H1 (cell line): ENCODE measurements at regions not wholly inside any gene's neighbourhood (a gene's known extent, or its start where the extent isn't known, plus 50 kb on each side); places are given as distances from the start of the nearest gene placed in this dataset.

ENCODE experiments used
- CTCF ChIA-PET: fragments of 300-600 bp; sonication (Branson Sonifier 250); formaldehyde crosslinking; loops from one replicate; lab custom pipeline; 2021; ENCODE audit not compliant: partially characterized antibody; lab: Charles Lee
- POLR2A ChIA-PET: fragments of 300-600 bp; sonication (Branson Sonifier 250); formaldehyde crosslinking; loops from one replicate; lab custom pipeline; 2021; ENCODE audit warnings: inconsistent platforms; ENCODE audit not compliant: partially characterized antibody; lab: Charles Lee
- DNase-seq, 2 experiments: peaks; one replicate each; pipeline versions ENCODE4 v3.0.0 to v3.0.0-alpha.2; 2010 to 2022; ENCODE audit warnings: low spot score in 2 of 2, low read depth in 1 of 2, mixed read lengths in 1 of 2
- FAIRE-seq: peaks from 2 replicates; lab custom pipeline; 2011; peaks lifted over from hg19 to GRCh38; lab: Jason Lieb, UNC
- H2AFZ ChIP-seq: 2 replicates; pipeline ENCODE4 v1.8.1; 2012; ENCODE audit warnings: low read length, inconsistent platforms
- H2AK5ac ChIP-seq: 2 replicates; pipeline ENCODE4 v1.6.1; 2013; ENCODE audit warnings: low read depth, low read length
- H2BK120ac ChIP-seq: replicated peaks from 2 replicates; pipeline ENCODE3; 2013; ENCODE audit warnings: low read depth, low read length, inconsistent platforms
- H2BK12ac ChIP-seq: 2 replicates; pipeline ENCODE4 v1.6.1; 2013; ENCODE audit warnings: low read depth, low read length
- H2BK15ac ChIP-seq: 2 replicates; pipeline ENCODE4 v1.6.1; 2013; ENCODE audit warnings: low read length
- H2BK20ac ChIP-seq: 2 replicates; pipeline ENCODE4 v1.6.1; 2013; ENCODE audit warnings: low read length
- H2BK5ac ChIP-seq: 2 replicates; pipeline ENCODE4 v1.6.1; 2013; ENCODE audit warnings: low read depth, low read length
- H3K14ac ChIP-seq: 2 replicates; pipeline ENCODE4 v1.6.1; 2013; ENCODE audit warnings: inconsistent platforms; ENCODE audit not compliant: insufficient read length
- H3K18ac ChIP-seq: 2 replicates; pipeline ENCODE4 v1.6.1; 2013; ENCODE audit warnings: low read length; ENCODE audit errors: extremely low read depth
- H3K23ac ChIP-seq: 2 replicates; pipeline ENCODE4 v1.6.1; 2013; ENCODE audit warnings: inconsistent platforms; ENCODE audit not compliant: insufficient read length
- H3K23me2 ChIP-seq: 2 replicates; pipeline ENCODE4 v1.6.1; 2013; ENCODE audit warnings: low read depth, low read length
- H3K27ac ChIP-seq: 2 replicates; pipeline ENCODE4 v1.6.1; 2011; ENCODE audit warnings: low read depth, low read length, inconsistent platforms
- H3K27me3 ChIP-seq, 4 experiments: replicated peaks in 1 of 4; 1 replicate in 1 of 4; 2 replicates in 3 of 4; pipeline versions ENCODE4 v1.6.1 to v1.8.1; 2011 to 2013; ENCODE audit warnings: low read length in 3 of 4, mild to moderate bottlenecking in 3 of 4, inconsistent platforms in 2 of 4, mixed read lengths in 2 of 4, moderate library complexity in 1 of 4; ENCODE audit not compliant: control insufficient read depth in 3 of 4, insufficient read depth in 3 of 4; ENCODE audit errors: extremely low read depth in 1 of 4
- H3K36me3 ChIP-seq, 4 experiments: 2 replicates each; pipeline versions ENCODE4 v1.6.1 to v1.8.1; 2011 to 2013; ENCODE audit warnings: mild to moderate bottlenecking in 4 of 4, low read length in 3 of 4, moderate library complexity in 2 of 4, control low read depth in 1 of 4, inconsistent platforms in 1 of 4; ENCODE audit not compliant: insufficient read depth in 4 of 4, control insufficient read depth in 2 of 4
- H3K4ac ChIP-seq: replicated peaks from 2 replicates; pipeline ENCODE3; 2013; ENCODE audit warnings: low read length, low read depth, mixed read lengths, inconsistent platforms; ENCODE audit not compliant: insufficient read length
- H3K4me1 ChIP-seq, 4 experiments: replicated peaks in 1 of 4; 1 replicate in 1 of 4; 2 replicates in 3 of 4; pipeline versions ENCODE4 v1.6.1 to v1.8.1; 2011 to 2013; ENCODE audit warnings: low read length in 3 of 4, inconsistent platforms in 2 of 4, mixed read lengths in 1 of 4; ENCODE audit not compliant: insufficient read depth in 4 of 4, control insufficient read depth in 3 of 4
- H3K4me2 ChIP-seq, 2 experiments: 2 replicates each; pipeline versions ENCODE4 v1.6.1 to v1.8.1; 2011 to 2013; ENCODE audit warnings: low read depth in 2 of 2, low read length in 2 of 2, control low read depth in 1 of 2, inconsistent platforms in 1 of 2, mild to moderate bottlenecking in 1 of 2; ENCODE audit not compliant: insufficient read depth in 1 of 2
- H3K4me3 ChIP-seq, 4 experiments: fragments of 200-600, 300-600 bp in 1 of 4; sonication (generic), shearing (Covaris generic), sonication (Bioruptor Twin) in 1 of 4; 2 replicates each; pipeline versions ENCODE4 v1.5.1 to v1.8.1; 2011 to 2016; ENCODE audit warnings: low read length in 4 of 4, low read depth in 3 of 4, control low read depth in 2 of 4, inconsistent platforms in 2 of 4, mild to moderate bottlenecking in 2 of 4, mixed read lengths in 1 of 4, moderate library complexity in 1 of 4; ENCODE audit not compliant: insufficient read depth in 2 of 4; ENCODE audit errors: extremely low read depth in 1 of 4
- H3K56ac ChIP-seq: replicated peaks from 2 replicates; pipeline ENCODE3; 2013; ENCODE audit warnings: low read depth, mild to moderate bottlenecking, mixed read lengths, low read length, inconsistent platforms; ENCODE audit not compliant: insufficient read length
- H3K79me1 ChIP-seq: 2 replicates; pipeline ENCODE4 v1.6.1; 2013; ENCODE audit warnings: low read depth, low read length, control low read depth
- H3K79me2 ChIP-seq, 2 experiments: 2 replicates each; pipeline versions ENCODE4 v1.6.1 to v1.8.1; 2012 to 2013; ENCODE audit warnings: low read length in 2 of 2, mild to moderate bottlenecking in 2 of 2, inconsistent platforms in 1 of 2; ENCODE audit not compliant: insufficient read depth in 2 of 2, control insufficient read depth in 1 of 2
- H3K9ac ChIP-seq, 4 experiments: replicated peaks in 1 of 4; 1 replicate in 1 of 4; 2 replicates in 3 of 4; pipeline versions ENCODE4 v1.6.1 to v1.8.1; 2011 to 2013; ENCODE audit warnings: low read depth in 3 of 4, low read length in 3 of 4, control low read depth in 2 of 4, mild to moderate bottlenecking in 2 of 4, moderate library complexity in 2 of 4, inconsistent platforms in 1 of 4; ENCODE audit errors: extremely low read depth in 1 of 4
- H3K9me3 ChIP-seq, 2 experiments: 2 replicates each; pipeline versions ENCODE4 v1.6.1 to v1.8.1; 2012 to 2013; ENCODE audit warnings: mild to moderate bottlenecking in 2 of 2, moderate library complexity in 2 of 2, control low read depth in 1 of 2, inconsistent platforms in 1 of 2, low read depth in 1 of 2, low read length in 1 of 2, mixed read lengths in 1 of 2; ENCODE audit not compliant: insufficient read depth in 2 of 2
- H4K20me1 ChIP-seq, 2 experiments: replicated peaks in 1 of 2; 2 replicates each; pipeline versions ENCODE3 to v1.8.1; 2011 to 2013; ENCODE audit warnings: inconsistent platforms in 2 of 2, low read length in 2 of 2, mild to moderate bottlenecking in 1 of 2; ENCODE audit not compliant: insufficient read depth in 2 of 2, control insufficient read depth in 1 of 2
- H4K5ac ChIP-seq: 2 replicates; pipeline ENCODE4 v1.6.1; 2013; ENCODE audit warnings: low read length, low read depth, mixed read lengths, inconsistent platforms; ENCODE audit not compliant: insufficient read length
- H4K8ac ChIP-seq: 2 replicates; pipeline ENCODE4 v1.8.0; 2013; ENCODE audit warnings: mild to moderate bottlenecking, moderate library complexity, low read length, inconsistent platforms; ENCODE audit not compliant: insufficient read depth; ENCODE audit errors: extremely low read depth
- H4K91ac ChIP-seq: replicated peaks from 2 replicates; pipeline ENCODE3; 2013; ENCODE audit warnings: low read length, mixed read lengths, inconsistent platforms; ENCODE audit not compliant: insufficient read length
- BACH1 ChIP-seq: IDR thresholded peaks from 2 replicates; pipeline ENCODE4 v1.6.1; 2012; ENCODE audit warnings: low read length, improper control_type of control experiment
- BCL11A ChIP-seq, 2 experiments: IDR thresholded peaks; one replicate each; pipeline ENCODE4 v1.6.1; 2011; ENCODE audit warnings: low read depth in 2 of 2, low read length in 2 of 2, mild to moderate bottlenecking in 2 of 2
- BRCA1 ChIP-seq: IDR thresholded peaks from 2 replicates; pipeline ENCODE4 v1.6.1; 2012; ENCODE audit warnings: low read depth, low read length, improper control_type of control experiment
- GABPA ChIP-seq: IDR thresholded peaks from 2 replicates; pipeline ENCODE4 v1.6.1; 2011; ENCODE audit warnings: mild to moderate bottlenecking, low read length, moderate library complexity, borderline replicate concordance; ENCODE audit not compliant: insufficient read depth
- JUN ChIP-seq: IDR thresholded peaks from 2 replicates; pipeline ENCODE4 v1.6.1; 2011; ENCODE audit warnings: low read depth, mild to moderate bottlenecking, improper control_type of control experiment, low read length
- KDM5A ChIP-seq: fragments of 200-600 bp; IDR thresholded peaks from 2 replicates; pipeline ENCODE4 v1.7.1; 2012; ENCODE audit warnings: mild to moderate bottlenecking, low read length, inconsistent platforms, mixed read lengths
- NANOG ChIP-seq: IDR thresholded peaks from 2 replicates; pipeline ENCODE4 v1.6.1; 2011; ENCODE audit warnings: low read length, low read depth, mild to moderate bottlenecking, inconsistent platforms; ENCODE audit not compliant: insufficient read depth, poor library complexity, severe bottlenecking
- POLR2AphosphoS5 ChIP-seq: IDR thresholded peaks from 2 replicates; pipeline ENCODE4 v1.6.1; 2011; ENCODE audit warnings: low read depth, low read length
- SAP30 ChIP-seq: fragments of 300-600 bp; sonication (generic); IDR thresholded peaks from 2 replicates; pipeline ENCODE4 v1.7.1; 2012; ENCODE audit warnings: low read length, moderate library complexity, mild to moderate bottlenecking, inconsistent platforms; ENCODE audit not compliant: insufficient read depth, insufficient replicate concordance
- SP4 ChIP-seq: IDR thresholded peaks from 2 replicates; pipeline ENCODE4 v1.6.1; 2012; ENCODE audit warnings: low read length, inconsistent platforms
- TBP ChIP-seq: IDR thresholded peaks from 2 replicates; pipeline ENCODE4 v1.6.1; 2011; ENCODE audit warnings: low read depth, low read length, improper control_type of control experiment
- TCF12 ChIP-seq: IDR thresholded peaks from 2 replicates; pipeline ENCODE4 v1.6.1; 2011; ENCODE audit warnings: low read depth, mild to moderate bottlenecking, low read length
- TEAD4 ChIP-seq: IDR thresholded peaks from 2 replicates; pipeline ENCODE4 v1.6.1; 2012; ENCODE audit warnings: low read depth, low read length, inconsistent platforms, mixed read lengths
- ZNF274 ChIP-seq: IDR thresholded peaks from 2 replicates; pipeline ENCODE4 v1.7.0; 2012; ENCODE audit warnings: low read length, borderline replicate concordance; ENCODE audit errors: extremely low read depth
- WGBS, 2 experiments: shearing (Covaris generic) in 1 of 2; methylation state at CpG; one replicate each; pipeline versions ENCODE4 v1.1.6 to v1.1.7; 2013 to 2015; ENCODE audit warnings: low lambda C conversion rate in 2 of 2, mixed read lengths in 2 of 2, inconsistent platforms in 1 of 2, low coverage in 1 of 2, missing lambda C conversion rate in 1 of 2; ENCODE audit not compliant: insufficient replicate concordance in 2 of 2, insufficient coverage in 1 of 2, insufficient read length in 1 of 2; ENCODE audit errors: extremely low coverage in 1 of 2, missing lambda C conversion rate in 1 of 2; 5-methylcytosine and 5-hydroxymethylcytosine counted together

DNA sequence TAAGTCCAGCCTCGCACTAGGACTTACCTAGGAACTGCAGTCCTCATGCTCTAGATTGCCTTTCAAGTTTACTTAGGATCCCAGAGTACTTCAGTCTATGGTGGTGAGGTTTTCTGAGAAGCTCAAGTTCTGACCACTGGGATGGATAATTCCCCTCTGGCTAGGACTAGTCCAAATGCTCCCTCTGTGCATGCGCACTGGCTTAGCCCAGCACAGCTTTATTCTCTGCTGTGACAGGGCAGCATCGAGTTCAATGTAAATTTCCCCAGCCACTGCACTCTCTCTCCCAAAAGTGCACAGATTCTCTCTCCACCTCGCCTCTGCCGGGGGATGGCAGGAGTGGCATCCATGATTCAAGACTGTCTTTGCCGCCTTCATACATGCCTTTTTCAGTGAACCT, 241.6 kb downstream of the ZNF326 start:
- no peak overlapping the region for H3K9ac ChIP-seq
- no peak overlapping the region for H2AK5ac ChIP-seq
- no peak overlapping the region for H2BK15ac ChIP-seq
- no peak overlapping the region for H3K14ac ChIP-seq
- H3K4me3 ChIP-seq = no peak overlapping the region
- no peak overlapping the region for H3K56ac ChIP-seq
- H3K27me3 ChIP-seq = no peaks in the 10 kb centered on the region
- no peak overlapping the region for H3K18ac ChIP-seq
- no peak overlapping the region for H4K8ac ChIP-seq
- H3K4ac ChIP-seq = no peak overlapping the region
- H3K4me2 ChIP-seq = no peak overlapping the region
- H3K27ac ChIP-seq = no peak overlapping the region
- DNase-seq = no peak
- FAIRE-seq = no peak
- H4K20me1 ChIP-seq = no peaks in the 10 kb centered on the region
- no peak overlapping the region for H4K91ac ChIP-seq
- no peaks in the 10 kb centered on the region; a peak in 1 of 4 replicates for H3K9me3 ChIP-seq
- H2BK20ac ChIP-seq = no peak overlapping the region
- H3K23me2 ChIP-seq = no peaks in the 10 kb centered on the region
- H3K79me2 ChIP-seq = no peaks in the 10 kb centered on the region
- H3K23ac ChIP-seq = no peak overlapping the region
- no peak overlapping the region for H2BK120ac ChIP-seq
- no peaks in the 10 kb centered on the region for H3K4me1 ChIP-seq
- no peak overlapping the region for H2AFZ ChIP-seq
- POLR2A ChIA-PET = no interaction called here
- H3K36me3 ChIP-seq = no peaks in the 10 kb centered on the region
- H2BK12ac ChIP-seq = no peak overlapping the region
- TF ChIP-seq BRCA1 (no peak), TEAD4 (no peak), TCF12 (no peak), ZNF274 (no peak), BACH1 (no peak), BCL11A (IDR thresholded peaks at IDR 0.05; ENCODE audit: low read depth in 2 of 2, low read length in 2 of 2) (no peak), JUN (no peak), SAP30 (no peak), GABPA (no peak), POLR2AphosphoS5 (no peak), KDM5A (no peak), SP4 (no peak), NANOG (no peak), TBP (no peak)
- TF ChIP-seq, all 59 proteins: peak for 0
- WGBS, 2 experiments = 93% methylated on average over 6 of the region's 6 CpGs; no CpG with 5 or more reads in 1 of the 2 experiments
- Histone ChIP-seq H3K79me1 (no peaks in the 10 kb centered on the region), H2BK5ac (no peak overlapping the region), H4K5ac (no peak overlapping the region)
- CTCF ChIA-PET = interaction anchor here (0.9 kb wide), 1 partner anchor 342 kb away, joined by 3 read pairs; no protein-coding TSS in a partner anchor
